HG03558 (cell line): ENCODE measurements at regions not wholly inside any gene's neighbourhood (a gene's known extent, or its start where the extent isn't known, plus 50 kb on each side); places are given as distances from the start of the nearest gene placed in this dataset.

Experiments
- ATAC-seq: cut with Tn5 transposase; IDR thresholded peaks from one replicate; pipeline ENCODE4 v1.9.1; 2021; ENCODE audit warnings: moderate number of reproducible peaks; ENCODE audit not compliant: unreplicated experiment; ENCODE audit errors: extremely low read depth

- no peak for ATAC-seq
These were observed 335.1 kb downstream of the SMARCA1 start for GRCh38 chrX:129188231-129188630.

GRCh38 chrX:129176710-129177109 is 346.6 kb downstream of the SMARCA1 start:
- no peak for ATAC-seq

- no peak for ATAC-seq
These were observed 362.2 kb downstream of the SMARCA1 start for GRCh38 chrX:129161108-129161507.

GRCh38 chrX:129158505-129158904 is 364.8 kb downstream of the SMARCA1 start:
- ATAC-seq, result no peak

GRCh38 chrX:129145840-129146272 is 377.4 kb downstream of the SMARCA1 start:
- no peak for ATAC-seq

GRCh38 chrX:129145385-129145784 is 377.9 kb downstream of the SMARCA1 start:
- ATAC-seq, result no peak

- no peak for ATAC-seq
These were observed 378.9 kb downstream of the SMARCA1 start for GRCh38 chrX:129144172-129145038.

- no peak for ATAC-seq
These were observed 383.3 kb downstream of the SMARCA1 start for GRCh38 chrX:129139837-129140598.

GRCh38 chrX:129125122-129125914 is 398.0 kb downstream of the SMARCA1 start:
- no peak for ATAC-seq

- ATAC-seq, result no peak
These were observed 399.5 kb downstream of the SMARCA1 start for GRCh38 chrX:129123795-129124194.

GRCh38 chrX:129116676-129117470 is 406.4 kb downstream of the SMARCA1 start:
- ATAC-seq, result no peak

GRCh38 chrX:129115935-129116334 is 407.4 kb downstream of the SMARCA1 start:
- ATAC-seq, result no peak

- no peak for ATAC-seq
These were observed 408.2 kb downstream of the SMARCA1 start for GRCh38 chrX:129115104-129115503.

- ATAC-seq, result no peak
These were observed 412.1 kb downstream of the SMARCA1 start for GRCh38 chrX:129111081-129111798.

- no peak for ATAC-seq
These were observed 414.4 kb downstream of the SMARCA1 start for GRCh38 chrX:129108936-129109335.

- no peak for ATAC-seq
These were observed 424.1 kb downstream of the SMARCA1 start for GRCh38 chrX:129099207-129099606.

- ATAC-seq, result no peak
These were observed 425.6 kb downstream of the SMARCA1 start for GRCh38 chrX:129097668-129098067.

GRCh38 chrX:129093706-129094105 is 429.6 kb downstream of the SMARCA1 start:
- ATAC-seq, result no peak

GRCh38 chrX:129092757-129093156 is 430.5 kb downstream of the SMARCA1 start:
- ATAC-seq, result no peak
